HK-2 (cell line): ENCODE measurements at regions not wholly inside any gene's neighbourhood (a gene's known extent, or its start where the extent isn't known, plus 50 kb on each side); places are given as distances from the start of the nearest gene placed in this dataset.
A peak's percentile ranks its signal among the peaks of the same experiment; 100 is the strongest.
"Not testable (repeated sequence)": the region's sequence is repeated elsewhere in the genome, so short reads cannot be mapped to it uniquely, and the experiment has no call there.

Experiments
- DNase-seq: peaks from one replicate; pipeline ENCODE4 v3.0.0-alpha.2; 2018; ENCODE audit not compliant: unreplicated experiment

DNA sequence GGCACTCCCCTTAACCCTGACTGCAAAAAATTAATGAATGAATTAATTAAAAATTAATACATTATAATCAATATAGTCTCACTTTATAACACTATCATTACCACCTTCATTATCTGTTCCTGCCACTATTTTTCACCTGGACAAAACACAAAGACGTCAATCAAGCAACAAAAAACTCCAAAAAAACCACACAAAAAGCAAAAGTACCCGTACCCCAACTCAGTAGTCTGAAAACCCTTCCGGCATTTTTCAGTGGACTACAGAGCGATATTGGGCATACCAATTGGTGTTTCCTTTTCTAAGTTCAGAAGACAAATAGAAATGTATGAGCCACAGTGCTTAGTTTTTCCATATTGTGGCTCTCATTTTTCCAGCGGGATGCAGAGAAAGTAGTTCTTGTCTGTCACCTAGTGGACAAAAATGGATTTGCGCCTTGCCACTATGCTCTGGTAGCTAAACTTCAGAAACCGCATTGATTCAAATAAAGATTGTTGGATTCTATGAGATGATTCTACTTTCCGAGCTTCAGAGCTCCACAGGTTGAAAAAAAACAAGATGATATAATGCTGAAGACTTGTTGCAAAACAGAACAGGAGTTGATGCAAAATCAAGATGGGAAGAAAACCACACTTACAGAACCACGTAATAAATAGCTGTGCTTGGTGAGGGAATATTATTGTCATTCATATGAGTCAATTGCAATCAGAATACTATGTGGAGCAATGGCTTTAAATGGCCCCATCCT lies 50.6 kb upstream of the ITGB1 start:
- DNase-seq: peak; percentile 46

DNA sequence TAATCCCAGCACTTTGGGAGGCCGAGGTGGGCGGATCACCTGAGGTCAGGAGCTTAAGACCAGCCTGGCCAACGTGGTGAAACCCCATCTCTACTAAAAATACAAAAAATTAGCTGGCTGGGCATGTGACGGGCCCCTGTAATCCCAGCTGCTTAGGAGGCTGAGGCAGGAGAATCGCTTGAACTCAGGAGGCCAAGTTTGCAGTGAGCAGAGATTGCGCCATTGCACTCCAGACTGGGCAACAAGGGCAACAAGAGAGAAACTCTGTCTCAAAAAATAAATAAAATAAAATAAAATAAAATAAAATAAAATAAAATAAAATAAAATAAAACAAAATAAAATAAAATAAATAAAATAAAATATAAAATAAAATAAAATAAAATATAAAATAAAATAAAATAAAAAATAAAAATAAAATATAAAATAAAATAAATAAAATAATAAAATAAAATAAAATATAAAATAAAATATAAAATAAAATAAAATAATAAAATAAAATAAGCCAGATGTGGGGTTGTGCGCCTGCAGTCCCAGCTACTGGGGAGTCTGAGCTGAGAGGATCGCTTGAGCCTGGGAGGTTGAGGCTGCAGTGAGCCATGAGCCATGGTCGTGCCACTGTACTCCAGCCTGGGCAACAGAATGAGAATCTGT lies 49.8 kb upstream of the ITGB1 start:
- not testable (repeated sequence) for DNase-seq
